Gastrocnemius medialis (tissue), 4 donors: ENCODE measurements at regions not wholly inside any gene's neighbourhood (a gene's known extent, or its start where the extent isn't known, plus 50 kb on each side); places are given as distances from the start of the nearest gene placed in this dataset.

Source experiments
- ATAC-seq, 2 donors: fragments of 150-250 bp; one replicate each; pipeline ENCODE4 v1.9.1; 2016
- DNase-seq, 2 donors: peaks; one replicate each; pipeline ENCODE4 v3.0.0-alpha.2; 2019
- H3K27ac ChIP-seq, 4 donors: fragments of 200-600 bp; sonication (generic); 1 replicate in 1 of 4; 2 replicates in 3 of 4; pipeline ENCODE4 v1.5.1; 2016 to 2018; ENCODE audit warnings: mild to moderate bottlenecking in 2 of 4, moderate library complexity in 1 of 4
- H3K27me3 ChIP-seq, 3 donors: fragments of 200-600 bp; sonication (generic) in 2 of 3; 1 replicate in 1 of 3; 2 replicates in 2 of 3; pipeline versions ENCODE4 v1.5.1 to v1.6.0; 2016 to 2019; ENCODE audit warnings: mild to moderate bottlenecking in 1 of 3, moderate library complexity in 1 of 3
- H3K36me3 ChIP-seq, 2 donors: fragments of 200-600 bp; sonication (generic) in 1 of 2; one replicate each; pipeline ENCODE4 v1.5.1; 2017 to 2018
- H3K4me1 ChIP-seq, 2 donors: fragments of 200-600 bp; sonication (generic) in 1 of 2; one replicate each; pipeline ENCODE4 v1.5.1; 2016 to 2017; ENCODE audit warnings: mild to moderate bottlenecking in 2 of 2
- H3K4me3 ChIP-seq, 4 donors: fragments of 200-600 bp; sonication (generic) in 3 of 4; 1 replicate in 1 of 4; 2 replicates in 3 of 4; pipeline ENCODE4 v1.5.1; 2016 to 2019; ENCODE audit warnings: mild to moderate bottlenecking in 2 of 4
- H3K9me3 ChIP-seq, 3 donors: fragments of 200-600 bp; sonication (generic) in 2 of 3; 1 replicate in 1 of 3; 2 replicates in 2 of 3; pipeline ENCODE4 v1.5.1; 2016 to 2019
- POLR2A ChIP-seq, 2 donors: fragments of 450-650 bp; IDR thresholded peaks; one replicate each; pipeline ENCODE4 v1.6.1; 2017; ENCODE audit warnings: antibody characterized with exemption in 2 of 2, mild to moderate bottlenecking in 2 of 2, moderate library complexity in 2 of 2
- in situ Hi-C, 4 donors: fragments of 200-750 bp; cut with MboI; loops; one replicate each; pipeline versions ENCODE4 v1.15.0 to v1.8.0; 2017; ENCODE audit warnings: low sequenced_read_pairs in 4 of 4
- intact Hi-C: fragments of 100-400 bp; cut with DNase I; formaldehyde crosslinking; loops from one replicate; pipeline ENCODE4 v1.15.1; 2023; ENCODE audit warnings: low total_unique reads
- TF ChIP-seq, protein P1 (sequence below), 5 experiments: fragments of 450-650 bp in 3 of 5; fragments of 200-600 bp in 2 of 5; sonication (generic) in 2 of 5; IDR thresholded peaks in 4 of 5; conservative IDR thresholded peaks in 1 of 5; 1 replicate in 4 of 5; 2 replicates in 1 of 5; pipeline ENCODE4 v1.5.1; 2016 to 2019; ENCODE audit warnings: antibody characterized with exemption in 5 of 5, mild to moderate bottlenecking in 3 of 5, moderate library complexity in 3 of 5

DNA sequence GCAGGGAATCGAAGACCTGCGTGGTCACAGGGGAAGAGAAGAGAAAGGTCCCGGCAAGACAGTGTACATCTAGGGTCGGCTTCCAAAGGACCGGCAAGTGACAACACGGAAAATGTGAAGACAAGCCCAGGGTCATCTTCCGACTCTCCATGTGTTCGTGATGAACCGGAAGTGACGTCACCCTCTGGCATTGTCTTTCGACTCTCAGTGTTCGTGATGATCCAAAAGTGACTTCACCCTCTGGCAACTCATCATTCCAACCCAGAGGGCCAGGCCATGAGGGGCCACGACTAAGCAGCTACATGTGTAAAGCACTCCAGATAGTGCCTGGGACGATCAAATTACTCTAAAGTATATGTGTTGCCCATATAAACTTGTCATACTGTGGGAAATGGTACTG is 290.8 kb downstream of the THBS2 start:
- no peak for ATAC-seq
- in situ Hi-C loops (loop anchor here in 1 of 4 donors (25.0 kb wide), 1 partner anchor 549 kb away; no protein-coding TSS in a partner anchor), intact Hi-C loops (loop anchor here (10.0 kb wide), 2 partner anchors 182 to 252 kb away; no protein-coding TSS in a partner anchor)
- peaks cover 12 to 16% of the 10 kb centered on the region in 2 donors for H3K4me1 ChIP-seq
- no peak overlapping the region for H3K4me3 ChIP-seq
- no peaks in the 10 kb centered on the region for H3K9me3 ChIP-seq
- peak; percentile 14 to 20 for DNase-seq
- H3K27me3 ChIP-seq: no peaks in the 10 kb centered on the region
- no peak overlapping the region for H3K27ac ChIP-seq
- TF ChIP-seq, protein P1, sequence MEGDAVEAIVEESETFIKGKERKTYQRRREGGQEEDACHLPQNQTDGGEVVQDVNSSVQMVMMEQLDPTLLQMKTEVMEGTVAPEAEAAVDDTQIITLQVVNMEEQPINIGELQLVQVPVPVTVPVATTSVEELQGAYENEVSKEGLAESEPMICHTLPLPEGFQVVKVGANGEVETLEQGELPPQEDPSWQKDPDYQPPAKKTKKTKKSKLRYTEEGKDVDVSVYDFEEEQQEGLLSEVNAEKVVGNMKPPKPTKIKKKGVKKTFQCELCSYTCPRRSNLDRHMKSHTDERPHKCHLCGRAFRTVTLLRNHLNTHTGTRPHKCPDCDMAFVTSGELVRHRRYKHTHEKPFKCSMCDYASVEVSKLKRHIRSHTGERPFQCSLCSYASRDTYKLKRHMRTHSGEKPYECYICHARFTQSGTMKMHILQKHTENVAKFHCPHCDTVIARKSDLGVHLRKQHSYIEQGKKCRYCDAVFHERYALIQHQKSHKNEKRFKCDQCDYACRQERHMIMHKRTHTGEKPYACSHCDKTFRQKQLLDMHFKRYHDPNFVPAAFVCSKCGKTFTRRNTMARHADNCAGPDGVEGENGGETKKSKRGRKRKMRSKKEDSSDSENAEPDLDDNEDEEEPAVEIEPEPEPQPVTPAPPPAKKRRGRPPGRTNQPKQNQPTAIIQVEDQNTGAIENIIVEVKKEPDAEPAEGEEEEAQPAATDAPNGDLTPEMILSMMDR (IDR thresholded peaks at IDR 0.05 in 4 of 5, conservative IDR thresholded peaks at IDR 0.05 in 1 of 5): no peak
- TF ChIP-seq POLR2A (IDR thresholded peaks at IDR 0.05): no peak
- no peaks in the 10 kb centered on the region for H3K36me3 ChIP-seq

DNA sequence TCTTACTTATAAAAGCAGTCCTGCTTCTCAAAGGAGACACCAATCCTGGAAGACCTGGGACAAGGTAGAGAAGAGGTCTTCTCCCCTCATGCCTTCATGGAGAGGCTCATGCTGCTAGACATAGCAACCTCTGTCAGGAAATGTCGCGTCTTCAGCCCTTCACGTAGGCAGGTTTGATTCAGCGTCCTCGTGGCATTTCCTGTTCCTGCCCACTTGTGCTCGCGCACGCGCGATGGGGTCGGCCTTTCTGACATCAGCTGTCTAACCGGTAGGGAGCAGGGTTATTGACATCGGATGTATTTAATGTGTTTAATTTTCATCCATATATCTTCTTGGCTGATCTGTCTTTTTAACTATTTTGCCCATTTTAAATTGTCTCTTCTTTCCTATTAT is 292.4 kb downstream of the THBS2 start:
- DNase-seq: no peak
- intact Hi-C loops: loop anchor here (10.0 kb wide), 2 partner anchors 184 to 254 kb away; no protein-coding TSS in a partner anchor
- in situ Hi-C loops: loop anchor here in 1 of 4 donors (25.0 kb wide), 1 partner anchor 551 kb away; no protein-coding TSS in a partner anchor
- Histone ChIP-seq H3K27me3 (no peaks in the 10 kb centered on the region), H3K9me3 (no peaks in the 10 kb centered on the region), H3K4me3 (no peak overlapping the region), H3K27ac (no peak overlapping the region), H3K36me3 (no peaks in the 10 kb centered on the region), H3K4me1 (peaks cover 12 to 16% of the 10 kb centered on the region in 2 donors)
- TF ChIP-seq, protein P1 (IDR thresholded peaks at IDR 0.05 in 4 of 5, conservative IDR thresholded peaks at IDR 0.05 in 1 of 5): no peak
- TF ChIP-seq POLR2A (IDR thresholded peaks at IDR 0.05): no peak
- no peak for ATAC-seq

DNA sequence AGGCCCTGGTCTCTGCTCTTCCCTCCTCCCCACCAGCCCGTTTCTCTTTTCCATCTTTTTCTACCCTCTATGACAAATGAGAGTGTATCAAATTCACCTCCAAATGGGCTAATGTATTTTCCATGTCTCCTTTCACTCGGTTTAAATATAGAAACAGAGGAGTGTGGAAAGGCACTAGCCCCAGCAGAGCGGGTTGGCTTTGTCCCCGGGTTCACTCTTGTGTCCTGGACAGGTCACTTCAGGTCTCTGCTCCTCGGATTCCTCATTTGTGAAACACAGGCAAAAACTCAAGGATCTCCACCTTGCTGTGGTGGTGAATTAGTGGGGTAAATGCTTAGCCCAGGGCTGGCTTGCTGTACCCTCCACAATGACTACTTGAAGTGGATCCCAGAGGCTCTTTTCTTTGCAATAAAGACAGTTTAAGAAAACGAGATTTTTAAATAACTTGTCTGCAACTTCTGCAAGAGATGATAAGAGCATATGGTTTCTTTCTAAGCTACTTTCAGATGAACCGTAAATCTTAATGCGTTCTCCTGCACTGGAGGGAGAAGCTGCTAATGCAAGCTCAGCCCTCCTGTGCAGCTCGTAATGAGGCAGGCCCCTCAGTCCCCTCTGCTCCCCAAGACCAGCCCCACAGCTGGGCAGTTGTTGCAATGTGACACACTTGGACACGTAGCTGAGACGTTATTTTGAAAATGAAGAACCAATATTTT is 292.9 kb downstream of the THBS2 start:
- H3K27ac ChIP-seq: no peak overlapping the region
- peak in 1 of 2 donors; percentile 74 for ATAC-seq
- intact Hi-C loops (loop anchor here (10.0 kb wide), 2 partner anchors 184 to 254 kb away; no protein-coding TSS in a partner anchor), in situ Hi-C loops (loop anchor here in 1 of 4 donors (25.0 kb wide), 1 partner anchor 552 kb away; no protein-coding TSS in a partner anchor)
- TF ChIP-seq, protein P1 (IDR thresholded peaks at IDR 0.05 in 4 of 5, conservative IDR thresholded peaks at IDR 0.05 in 1 of 5): no peak
- TF ChIP-seq POLR2A (IDR thresholded peaks at IDR 0.05): no peak
- H3K27me3 ChIP-seq: no peaks in the 10 kb centered on the region
- DNase-seq: peak in 1 of 2 donors; percentile 41
- peaks cover 12 to 16% of the 10 kb centered on the region in 2 donors for H3K4me1 ChIP-seq
- no peaks in the 10 kb centered on the region for H3K36me3 ChIP-seq
- no peaks in the 10 kb centered on the region for H3K9me3 ChIP-seq
- no peak overlapping the region for H3K4me3 ChIP-seq

DNA sequence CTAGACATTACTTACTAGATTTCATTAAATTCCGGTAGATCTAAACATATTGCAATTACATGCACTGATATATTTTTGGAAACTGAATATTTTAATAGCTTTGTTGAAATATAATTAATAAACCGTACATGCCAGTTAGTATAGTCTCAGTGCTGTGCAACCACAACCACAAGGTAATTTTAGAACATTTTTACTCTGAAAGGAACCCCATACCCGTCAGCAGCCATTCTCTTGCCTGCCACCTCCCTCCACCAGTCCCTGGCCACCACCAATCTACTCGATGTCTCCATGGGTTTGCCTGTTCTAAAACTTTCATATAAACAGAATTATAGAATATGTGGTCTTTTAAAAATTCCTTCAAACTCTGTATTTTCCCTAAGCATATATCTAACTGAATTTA is 293.9 kb downstream of the THBS2 start:
- intact Hi-C loops (loop anchor here (10.0 kb wide), 3 partner anchors 185 to 695 kb away; no protein-coding TSS in a partner anchor), in situ Hi-C loops (loop anchor here in 1 of 4 donors (25.0 kb wide), 1 partner anchor 553 kb away; no protein-coding TSS in a partner anchor)
- no peak for ATAC-seq
- TF ChIP-seq POLR2A (IDR thresholded peaks at IDR 0.05): no peak
- TF ChIP-seq, protein P1 (IDR thresholded peaks at IDR 0.05 in 4 of 5, conservative IDR thresholded peaks at IDR 0.05 in 1 of 5): no peak
- DNase-seq: no peak
- H3K27me3 ChIP-seq: no peaks in the 10 kb centered on the region
- no peaks in the 10 kb centered on the region for H3K36me3 ChIP-seq
- no peaks in the 10 kb centered on the region for H3K9me3 ChIP-seq
- no peak overlapping the region for H3K4me3 ChIP-seq
- peaks cover 12 to 16% of the 10 kb centered on the region in 2 donors for H3K4me1 ChIP-seq
- H3K27ac ChIP-seq: no peak overlapping the region
